ENCODE measurements at regions not wholly inside any gene's neighbourhood (a gene's known extent, or its start where the extent isn't known, plus 50 kb on each side); places are given as distances from the start of the nearest gene placed in this dataset.

- no peaks in the 10 kb centered on the region for H3K9me3 ChIP-seq (ENCODE audit: insufficient read depth, low read depth, low read length)
- no peaks in the 10 kb centered on the region for H3K36me3 Mint-ChIP-seq (ENCODE audit: low read depth, unreplicated experiment)
- no peak for DNase-seq (ENCODE audit: low read depth)
- no peak for FAIRE-seq
- no peak overlapping the region for H3K27ac Mint-ChIP-seq (ENCODE audit: unreplicated experiment)
- no peaks in the 10 kb centered on the region for H3K4me1 ChIP-seq (ENCODE audit: insufficient read depth, low read length)
- no peaks in the 10 kb centered on the region for H3K9me3 Mint-ChIP-seq (ENCODE audit: unreplicated experiment)
- no peak overlapping the region for H3K4me3 ChIP-seq (ENCODE audit: insufficient read depth, low read depth, low read length)
- H3K27me3 ChIP-seq (ENCODE audit: insufficient read depth, low read length): no peaks in the 10 kb centered on the region
- no peak overlapping the region for H3K9ac ChIP-seq (ENCODE audit: low read length)
- H3K36me3 ChIP-seq (ENCODE audit: insufficient read depth, low read length): no peaks in the 10 kb centered on the region
- no peak overlapping the region for H2AFZ ChIP-seq (ENCODE audit: low read depth, low read length)
- no peaks in the 10 kb centered on the region for H3K27me3 Mint-ChIP-seq (ENCODE audit: low read depth, unreplicated experiment)
- no peaks in the 10 kb centered on the region for H3K4me1 Mint-ChIP-seq (ENCODE audit: low read depth, unreplicated experiment)
- no peak for TF ChIP-seq CTCF (IDR thresholded peaks at IDR 0.05; ENCODE audit: insufficient read depth, low read depth, low read length)
- TF ChIP-seq EZH2 (IDR thresholded peaks at IDR 0.05; ENCODE audit: insufficient read depth, low read length): no peak
- H4K20me1 ChIP-seq (ENCODE audit: insufficient read depth, low read length): no peaks in the 10 kb centered on the region
- H3K27ac ChIP-seq (ENCODE audit: low read depth, low read length): no peak overlapping the region
- no peak overlapping the region for H3K4me2 ChIP-seq (ENCODE audit: low read length)
- H3K4me3 Mint-ChIP-seq (ENCODE audit: unreplicated experiment): no peak overlapping the region
- no peaks in the 10 kb centered on the region for H3K79me2 ChIP-seq (ENCODE audit: insufficient read depth, low read length)
Observed at GRCh38 chr13:54768214-54768613, 1739.6 kb downstream of the OLFM4 start.

- no peak overlapping the region for H3K4me3 Mint-ChIP-seq (ENCODE audit: unreplicated experiment)
Observed at GRCh38 chr13:54775501-54776191, 1747.0 kb downstream of the OLFM4 start.

More at GRCh38 chr13:54775501-54776191, 1747.0 kb downstream of the OLFM4 start:
- H3K9me3 Mint-ChIP-seq (ENCODE audit: unreplicated experiment): peaks cover 2% of the 10 kb centered on the region
- H4K20me1 ChIP-seq (ENCODE audit: insufficient read depth, low read length): no peaks in the 10 kb centered on the region
- no peak for TF ChIP-seq EZH2 (IDR thresholded peaks at IDR 0.05; ENCODE audit: insufficient read depth, low read length)
- no peak for TF ChIP-seq CTCF (IDR thresholded peaks at IDR 0.05; ENCODE audit: insufficient read depth, low read depth, low read length)
- H3K9me3 ChIP-seq (ENCODE audit: insufficient read depth, low read depth, low read length): peaks cover 5% of the 10 kb centered on the region
- DNase-seq (ENCODE audit: low read depth): no peak
- H3K36me3 ChIP-seq (ENCODE audit: insufficient read depth, low read length): no peaks in the 10 kb centered on the region
- H3K27me3 ChIP-seq (ENCODE audit: insufficient read depth, low read length): no peaks in the 10 kb centered on the region
- no peak for FAIRE-seq
- H2AFZ ChIP-seq (ENCODE audit: low read depth, low read length): no peak overlapping the region
- H3K9ac ChIP-seq (ENCODE audit: low read length): no peak overlapping the region
- no peak overlapping the region for H3K27ac ChIP-seq (ENCODE audit: low read depth, low read length)
- no peak overlapping the region for H3K4me3 ChIP-seq (ENCODE audit: insufficient read depth, low read depth, low read length)
- H3K36me3 Mint-ChIP-seq (ENCODE audit: low read depth, unreplicated experiment): no peaks in the 10 kb centered on the region
- H3K27me3 Mint-ChIP-seq (ENCODE audit: low read depth, unreplicated experiment): no peaks in the 10 kb centered on the region
- H3K4me2 ChIP-seq (ENCODE audit: low read length): no peak overlapping the region
- no peaks in the 10 kb centered on the region for H3K4me1 ChIP-seq (ENCODE audit: insufficient read depth, low read length)
- no peak overlapping the region for H3K27ac Mint-ChIP-seq (ENCODE audit: unreplicated experiment)
- H3K4me1 Mint-ChIP-seq (ENCODE audit: low read depth, unreplicated experiment): no peaks in the 10 kb centered on the region
- no peaks in the 10 kb centered on the region for H3K79me2 ChIP-seq (ENCODE audit: insufficient read depth, low read length)

Measured in astrocyte (in vitro differentiated cells and primary cell).